HFFc6 (cell line): ENCODE measurements at regions not wholly inside any gene's neighbourhood (a gene's known extent, or its start where the extent isn't known, plus 50 kb on each side); places are given as distances from the start of the nearest gene placed in this dataset.
"Not testable (repeated sequence)": the region's sequence is repeated elsewhere in the genome, so short reads cannot be mapped to it uniquely, and the experiment has no call there.

ENCODE experiments used
- DNase-seq: peaks from one replicate; pipeline ENCODE4 v3.0.0-alpha.2; 2018
- H3K27ac Mint-ChIP-seq: 2 replicates; pipeline ENCODE4 v1.8.0; 2020; ENCODE audit warnings: mild to moderate bottlenecking, mixed read lengths
- H3K27me3 Mint-ChIP-seq: 2 replicates; pipeline ENCODE4 v1.8.0; 2021; ENCODE audit warnings: mild to moderate bottlenecking, moderate library complexity, mixed read lengths; ENCODE audit not compliant: insufficient read depth
- H3K36me3 Mint-ChIP-seq: 2 replicates; pipeline ENCODE4 v1.8.0; 2021; ENCODE audit warnings: low read depth, mixed read lengths
- H3K4me1 Mint-ChIP-seq: 2 replicates; pipeline ENCODE4 v1.8.0; 2020; ENCODE audit warnings: low read depth, mixed read lengths
- H3K4me3 Mint-ChIP-seq: 2 replicates; pipeline ENCODE4 v1.8.0; 2020; ENCODE audit warnings: mild to moderate bottlenecking, moderate library complexity, mixed read lengths
- H3K9me3 Mint-ChIP-seq: 2 replicates; pipeline ENCODE4 v1.8.0; 2020; ENCODE audit warnings: mild to moderate bottlenecking, mixed read lengths
- CTCF ChIP-seq: fragments of 200-600 bp; sonication (generic); IDR thresholded peaks from 2 replicates; pipeline ENCODE4 v1.5.0; 2021; ENCODE audit warnings: antibody characterized with exemption, mild to moderate bottlenecking

- H3K4me3 Mint-ChIP-seq = no peak overlapping the region
- H3K27ac Mint-ChIP-seq = no peak overlapping the region
- no peak for DNase-seq
- H3K4me1 Mint-ChIP-seq = peaks cover 7% of the 10 kb centered on the region; the same call in 1 of the 2 replicates
- H3K36me3 Mint-ChIP-seq = peaks cover 6% of the 10 kb centered on the region
- no peak for TF ChIP-seq CTCF
- H3K9me3 Mint-ChIP-seq = peaks cover 5% of the 10 kb centered on the region
- H3K27me3 Mint-ChIP-seq = no peaks in the 10 kb centered on the region
Measured at GRCh38 chr2:188022389-188022788, 269.3 kb upstream of the GULP1 start.

- peaks cover 6% of the 10 kb centered on the region for H3K36me3 Mint-ChIP-seq
- DNase-seq = no peak
- peaks cover 7% of the 10 kb centered on the region; the same call in 1 of the 2 replicates for H3K4me1 Mint-ChIP-seq
- no peak for TF ChIP-seq CTCF
- H3K27ac Mint-ChIP-seq = no peak overlapping the region
- H3K27me3 Mint-ChIP-seq = no peaks in the 10 kb centered on the region
- no peak overlapping the region for H3K4me3 Mint-ChIP-seq
- H3K9me3 Mint-ChIP-seq = peaks cover 5% of the 10 kb centered on the region
Measured at GRCh38 chr2:188023035-188023434, 268.6 kb upstream of the GULP1 start.

- no peaks in the 10 kb centered on the region; the same call in 1 of the 2 replicates for H3K36me3 Mint-ChIP-seq
- H3K4me1 Mint-ChIP-seq = peaks cover 7% of the 10 kb centered on the region; the same call in 1 of the 2 replicates
- H3K9me3 Mint-ChIP-seq = peaks cover 5% of the 10 kb centered on the region
- H3K27ac Mint-ChIP-seq = no peak overlapping the region
- no peaks in the 10 kb centered on the region for H3K27me3 Mint-ChIP-seq
- TF ChIP-seq CTCF = no peak
- no peak for DNase-seq
- peak overlapping the region; percentile 39 for H3K4me3 Mint-ChIP-seq
Measured at GRCh38 chr2:188024811-188025210, 266.9 kb upstream of the GULP1 start.

- H3K4me1 Mint-ChIP-seq = peaks cover 7% of the 10 kb centered on the region; the same call in 1 of the 2 replicates
- no peak overlapping the region for H3K4me3 Mint-ChIP-seq
- peaks cover 1% of the 10 kb centered on the region; the same call in 1 of the 2 replicates for H3K27me3 Mint-ChIP-seq
Measured at GRCh38 chr2:188028739-188029138, 262.9 kb upstream of the GULP1 start.

GRCh38 chr2:188032306-188032705, 259.4 kb upstream of the GULP1 start:
- H3K9me3 Mint-ChIP-seq = no peaks in the 10 kb centered on the region
- no peaks in the 10 kb centered on the region for H3K4me1 Mint-ChIP-seq
- no peak overlapping the region for H3K4me3 Mint-ChIP-seq
- DNase-seq = no peak
- no peaks in the 10 kb centered on the region; the same call in 1 of the 2 replicates for H3K36me3 Mint-ChIP-seq
- peaks cover 6% of the 10 kb centered on the region for H3K27me3 Mint-ChIP-seq
- H3K27ac Mint-ChIP-seq = no peak overlapping the region
- no peak for TF ChIP-seq CTCF

More at GRCh38 chr2:188028739-188029138, 262.9 kb upstream of the GULP1 start:
- Mint-ChIP-seq H3K9me3 (no peaks in the 10 kb centered on the region), H3K36me3 (no peaks in the 10 kb centered on the region; the same call in 1 of the 2 replicates), H3K27ac (no peak overlapping the region)
- no peak for TF ChIP-seq CTCF
- DNase-seq = no peak

GRCh38 chr2:188032786-188033185, 258.9 kb upstream of the GULP1 start:
- DNase-seq = no peak
- Mint-ChIP-seq H3K9me3 (no peaks in the 10 kb centered on the region), H3K27me3 (peaks cover 6% of the 10 kb centered on the region), H3K4me3 (no peak overlapping the region), H3K4me1 (no peaks in the 10 kb centered on the region), H3K27ac (no peak overlapping the region), H3K36me3 (no peaks in the 10 kb centered on the region; the same call in 1 of the 2 replicates)
- no peak for TF ChIP-seq CTCF

- not testable (repeated sequence) for H3K9me3 Mint-ChIP-seq, H3K27me3 Mint-ChIP-seq, H3K27ac Mint-ChIP-seq, DNase-seq, H3K4me3 Mint-ChIP-seq, H3K4me1 Mint-ChIP-seq, H3K36me3 Mint-ChIP-seq
Measured at GRCh38 chr2:188033240-188033639, 258.4 kb upstream of the GULP1 start.

- not testable (repeated sequence) for H3K9me3 Mint-ChIP-seq, H3K4me3 Mint-ChIP-seq, H3K27ac Mint-ChIP-seq, H3K27me3 Mint-ChIP-seq, DNase-seq, H3K4me1 Mint-ChIP-seq, H3K36me3 Mint-ChIP-seq
Measured at GRCh38 chr2:188034102-188034501, 257.6 kb upstream of the GULP1 start.
